Pancreas (tissue), 10 donors: ENCODE measurements at regions not wholly inside any gene's neighbourhood (a gene's known extent, or its start where the extent isn't known, plus 50 kb on each side); places are given as distances from the start of the nearest gene placed in this dataset.

Experiments
- ATAC-seq, 4 donors: fragments of 200-7000 bp; cut with Tn5 transposase; one replicate each; pipeline versions ENCODE4 v1.8.0 to v1.9.1; 2020; ENCODE audit warnings: mild to moderate bottlenecking in 4 of 4, moderate library complexity in 4 of 4
- DNase-seq, 6 donors: peaks; one replicate each; pipeline ENCODE4 v3.0.0-alpha.2; 2020
- FAIRE-seq: peaks from 2 replicates; lab custom pipeline; 2012; peaks lifted over from hg19 to GRCh38; lab: Jason Lieb, UNC
- H3K27ac ChIP-seq, 4 donors: fragments of 200-600 bp; sonication (generic); 1 replicate in 3 of 4; 2 replicates in 1 of 4; pipeline versions ENCODE4 v1.5.0 to v1.8.0; 2020
- H3K27me3 ChIP-seq, 4 donors: fragments of 200-600 bp; one replicate each; pipeline ENCODE4 v1.8.0; 2021
- H3K36me3 ChIP-seq, 3 donors: fragments of 200-600 bp; sonication (generic) in 1 of 3; one replicate each; pipeline versions ENCODE4 v1.5.0 to v1.8.0; 2020 to 2021
- H3K4me1 ChIP-seq, 3 donors: fragments of 200-600 bp; one replicate each; pipeline ENCODE4 v1.8.0; 2021
- H3K4me3 ChIP-seq, 4 donors: fragments of 200-600 bp; sonication (generic) in 2 of 4; one replicate each; pipeline versions ENCODE4 v1.5.0 to v1.8.0; 2020 to 2021
- H3K9me3 ChIP-seq, 4 donors: fragments of 200-600 bp; one replicate each; pipeline ENCODE4 v1.8.0; 2021
- CTCF ChIP-seq, 4 donors: fragments of 200-600 bp; sonication (generic) in 3 of 4; IDR thresholded peaks; one replicate each; pipeline versions ENCODE4 v1.5.0 to v1.8.0; 2021; ENCODE audit warnings: antibody characterized with exemption in 4 of 4
- WGBS, 2 donors: extraction: QIAGEN DNeasy Blood & Tissue Kit; methylation state at CpG; one replicate each; pipeline ENCODE4 v1.1.7; 2013; 5-methylcytosine and 5-hydroxymethylcytosine counted together
- intact Hi-C, 3 donors: fragments of 100-400 bp; cut with DNase I; formaldehyde crosslinking; loops; one replicate each; pipeline versions ENCODE4 v1.11.1 to v1.14.2; 2022
- donor health status: healthy with polysubstance abuse.
- donor health status: DM: no; HTN: no; CAD: no; lungs with moderate emphysema.
- donor health status: DM: no; HTN: no; CAD: no.
- donor health status: control.
- donor health status: control.
- donor health status: Bipolar disorder and iron deficiency.
- donor health status: DM: yes; HTN: yes; CAD: no.
- donor health status: DM: no; HTN: no; CAD: no.
- donor health status: DM: no; HTN: no; CAD: no.
- donor health status: DM: yes; HTN: yes; CAD: no.

- intact Hi-C loops = no loop called here
Measured at GRCh38 chr13:74301258-74301935, 167.2 kb upstream of the KLF12 start.

GRCh38 chr13:74300162-74300561 is 166.0 kb upstream of the KLF12 start:
- Histone ChIP-seq H3K27ac (no peak overlapping the region), H3K27me3 (no peaks in the 10 kb centered on the region), H3K9me3 (no peaks in the 10 kb centered on the region), H3K36me3 (no peaks in the 10 kb centered on the region), H3K4me3 (no peak overlapping the region), H3K4me1 (no peaks in the 10 kb centered on the region)
- no peak for FAIRE-seq
- no peak for ATAC-seq
- no peak for TF ChIP-seq CTCF (IDR thresholded peaks at IDR 0.05)
- intact Hi-C loops = no loop called here
- DNase-seq = no peak

More at GRCh38 chr13:74301258-74301935, 167.2 kb upstream of the KLF12 start:
- TF ChIP-seq CTCF (IDR thresholded peaks at IDR 0.05) = no peak
- ATAC-seq (no peak), FAIRE-seq (no peak), DNase-seq (no peak)
- no peaks in the 10 kb centered on the region for H3K9me3 ChIP-seq
- no peaks in the 10 kb centered on the region for H3K27me3 ChIP-seq
- WGBS, 2 donors = 50 to 60% methylated on average over 9 of the region's 9 CpGs
- no peak overlapping the region for H3K4me3 ChIP-seq
- H3K27ac ChIP-seq = no peak overlapping the region
- no peaks in the 10 kb centered on the region for H3K4me1 ChIP-seq
- H3K36me3 ChIP-seq = no peaks in the 10 kb centered on the region

GRCh38 chr13:74299721-74300120 is 165.5 kb upstream of the KLF12 start:
- ATAC-seq (peak in 2 of 4 donors; percentile 57 to 74), FAIRE-seq (no peak), DNase-seq (no peak)
- no peaks in the 10 kb centered on the region for H3K36me3 ChIP-seq
- no peak overlapping the region for H3K27ac ChIP-seq
- intact Hi-C loops = no loop called here
- no peaks in the 10 kb centered on the region for H3K9me3 ChIP-seq
- H3K4me3 ChIP-seq = no peak overlapping the region
- no peaks in the 10 kb centered on the region for H3K4me1 ChIP-seq
- TF ChIP-seq CTCF (IDR thresholded peaks at IDR 0.05) = no peak
- no peaks in the 10 kb centered on the region for H3K27me3 ChIP-seq
- WGBS, 2 donors = 88 to 89% methylated on average over 2 of the region's 2 CpGs

GRCh38 chr13:74298923-74299322 is 164.7 kb upstream of the KLF12 start:
- no peak for ATAC-seq
- no peak for FAIRE-seq

More at GRCh38 chr13:74298923-74299322, 164.7 kb upstream of the KLF12 start:
- whole genome bisulfite sequencing, 2 donors = 90 to 92% methylated on average over 4 of the region's 4 CpGs
- intact Hi-C loops = no loop called here
- Histone ChIP-seq H3K9me3 (no peaks in the 10 kb centered on the region), H3K27ac (no peak overlapping the region), H3K4me3 (no peak overlapping the region), H3K36me3 (no peaks in the 10 kb centered on the region), H3K27me3 (no peaks in the 10 kb centered on the region), H3K4me1 (no peaks in the 10 kb centered on the region)
- no peak for TF ChIP-seq CTCF (IDR thresholded peaks at IDR 0.05)
- DNase-seq = no peak
